Ishikawa (cell line): ENCODE measurements at regions not wholly inside any gene's neighbourhood (a gene's known extent, or its start where the extent isn't known, plus 50 kb on each side); places are given as distances from the start of the nearest gene placed in this dataset.

Experiments used
- CEBPB ChIP-seq: IDR thresholded peaks from 2 replicates; pipeline ENCODE4 v1.6.1; 2012
- CREB1 ChIP-seq: IDR thresholded peaks from 2 replicates; pipeline ENCODE4 v1.6.1; 2012; ENCODE audit warnings: low read depth
- EGR1 ChIP-seq: IDR thresholded peaks from 2 replicates; pipeline ENCODE4 v1.6.1; 2012
- EP300 ChIP-seq: IDR thresholded peaks from 2 replicates; pipeline ENCODE4 v1.6.1; 2012; ENCODE audit warnings: borderline replicate concordance
- FOXM1 ChIP-seq: IDR thresholded peaks from 2 replicates; pipeline ENCODE4 v1.6.1; 2012; ENCODE audit warnings: low read depth, borderline replicate concordance
- NFIC ChIP-seq: IDR thresholded peaks from 2 replicates; pipeline ENCODE4 v1.6.1; 2012
- RAD21 ChIP-seq: IDR thresholded peaks from 2 replicates; pipeline ENCODE4 v1.6.1; 2012; ENCODE audit warnings: low read depth
- REST ChIP-seq: IDR thresholded peaks from 2 replicates; pipeline ENCODE4 v1.6.1; 2012; ENCODE audit warnings: low read depth, mild to moderate bottlenecking
- TAF1 ChIP-seq: IDR thresholded peaks from 2 replicates; pipeline ENCODE4 v1.6.1; 2012; ENCODE audit warnings: low read depth, mild to moderate bottlenecking
- TCF12 ChIP-seq: IDR thresholded peaks from 2 replicates; pipeline ENCODE4 v1.6.1; 2012; ENCODE audit warnings: low read depth
- TEAD4 ChIP-seq: IDR thresholded peaks from 2 replicates; pipeline ENCODE4 v1.6.1; 2012
- YY1 ChIP-seq: IDR thresholded peaks from 2 replicates; pipeline ENCODE4 v1.6.1; 2012; ENCODE audit warnings: low read depth
- ZBTB7A ChIP-seq: IDR thresholded peaks from 2 replicates; pipeline ENCODE4 v1.6.1; 2012; ENCODE audit warnings: low read depth
- TF ChIP-seq, protein P1 (sequence below): IDR thresholded peaks from 2 replicates; pipeline ENCODE4 v1.6.1; 2012
- TF ChIP-seq, protein P2 (sequence below): IDR thresholded peaks from 2 replicates; pipeline ENCODE4 v1.6.1; 2012

DNA sequence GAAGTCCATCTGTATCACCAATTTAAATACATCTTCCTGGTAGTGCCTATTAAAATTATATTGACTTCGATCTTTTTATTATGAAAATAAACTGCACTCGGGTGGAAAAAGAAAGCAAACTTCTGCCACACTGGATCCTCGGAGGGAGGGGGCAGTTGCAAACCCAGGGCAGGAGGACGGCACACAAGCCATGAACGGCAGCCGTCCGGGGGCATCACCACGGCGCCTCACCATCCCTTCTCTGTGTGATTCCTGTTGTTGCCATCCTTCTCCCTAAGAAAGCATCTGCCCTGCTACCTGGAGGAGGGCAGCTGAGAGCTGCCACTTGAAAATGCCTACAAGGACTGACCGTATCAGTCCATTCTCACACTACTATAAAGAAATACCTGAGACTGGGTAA lies 53.9 kb upstream of the ENPP7 start:
- TF ChIP-seq YY1 (no peak), TEAD4 (no peak), EGR1 (no peak), TAF1 (no peak), TCF12 (no peak), CEBPB (no peak), ZBTB7A (no peak), RAD21 (no peak), REST (no peak), NFIC (no peak), CREB1 (no peak), EP300 (no peak), FOXM1 (no peak)
- TF ChIP-seq, protein P1, sequence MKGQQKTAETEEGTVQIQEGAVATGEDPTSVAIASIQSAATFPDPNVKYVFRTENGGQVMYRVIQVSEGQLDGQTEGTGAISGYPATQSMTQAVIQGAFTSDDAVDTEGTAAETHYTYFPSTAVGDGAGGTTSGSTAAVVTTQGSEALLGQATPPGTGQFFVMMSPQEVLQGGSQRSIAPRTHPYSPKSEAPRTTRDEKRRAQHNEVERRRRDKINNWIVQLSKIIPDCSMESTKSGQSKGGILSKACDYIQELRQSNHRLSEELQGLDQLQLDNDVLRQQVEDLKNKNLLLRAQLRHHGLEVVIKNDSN: no peak
- TF ChIP-seq, protein P2, sequence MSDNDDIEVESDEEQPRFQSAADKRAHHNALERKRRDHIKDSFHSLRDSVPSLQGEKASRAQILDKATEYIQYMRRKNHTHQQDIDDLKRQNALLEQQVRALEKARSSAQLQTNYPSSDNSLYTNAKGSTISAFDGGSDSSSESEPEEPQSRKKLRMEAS: no peak

DNA sequence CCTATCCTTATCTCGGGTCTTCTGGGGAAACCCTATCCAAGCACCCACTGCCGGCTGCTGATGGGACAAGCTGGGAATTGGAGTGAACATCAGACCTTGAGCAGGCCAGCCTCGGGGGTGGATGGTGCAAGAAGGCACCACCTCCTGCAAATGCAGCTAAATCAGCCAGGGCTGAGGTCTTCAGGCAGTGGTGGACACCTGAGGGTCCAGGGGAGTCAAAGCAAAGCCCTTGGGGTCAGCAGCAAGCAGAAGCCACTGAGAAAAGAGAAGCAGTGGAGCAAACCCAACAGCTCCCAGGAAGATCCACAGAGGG lies 55.4 kb upstream of the ENPP7 start:
- TF ChIP-seq TAF1 (no peak), TCF12 (no peak), FOXM1 (no peak), NFIC (no peak), EP300 (no peak), RAD21 (no peak), CEBPB (no peak)

GRCh38 chr17:79674506-79675412 lies 56.0 kb upstream of the ENPP7 start:
- no peak for TF ChIP-seq FOXM1
- no peak for TF ChIP-seq ZBTB7A
- TF ChIP-seq CREB1: no peak
- TF ChIP-seq TAF1: no peak
- no peak for TF ChIP-seq EGR1

DNA sequence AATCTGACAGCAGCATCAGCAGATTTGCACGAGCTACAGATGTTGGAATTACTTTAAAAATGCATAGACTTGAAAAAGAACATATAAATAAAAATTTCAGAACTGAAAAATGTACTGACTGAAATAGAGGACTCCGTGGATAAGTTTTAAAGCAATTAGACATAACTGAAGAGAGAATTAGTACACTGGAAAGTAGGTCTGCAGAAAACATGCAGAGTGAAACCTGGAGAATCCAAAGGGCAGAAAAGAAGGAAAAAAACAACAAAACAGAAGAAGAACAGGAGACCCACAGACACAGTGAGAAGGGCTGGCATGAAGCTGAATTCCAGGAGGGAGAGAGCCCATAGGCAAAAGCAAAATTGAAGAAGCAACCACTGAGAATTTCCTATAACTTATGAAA lies 57.2 kb upstream of the ENPP7 start:
- TF ChIP-seq REST (no peak), YY1 (no peak), CREB1 (no peak), ZBTB7A (no peak), FOXM1 (no peak), EGR1 (no peak), TAF1 (no peak), TEAD4 (no peak), RAD21 (no peak), EP300 (no peak), TCF12 (no peak), CEBPB (no peak), NFIC (no peak)
- TF ChIP-seq, protein P2: no peak
- TF ChIP-seq, protein P1: no peak

GRCh38 chr17:79672496-79672895 lies 58.2 kb upstream of the ENPP7 start:
- TF ChIP-seq TEAD4 (no peak), CEBPB (no peak)

- no peak for TF ChIP-seq CEBPB
- no peak for TF ChIP-seq NFIC
- TF ChIP-seq ZBTB7A: no peak
- TF ChIP-seq EP300: no peak
- TF ChIP-seq FOXM1: no peak
- TF ChIP-seq, protein P2: no peak
- no peak for TF ChIP-seq RAD21
- no peak for TF ChIP-seq REST
- TF ChIP-seq CREB1: no peak
- no peak for TF ChIP-seq TCF12
- no peak for TF ChIP-seq YY1
- no peak for TF ChIP-seq TEAD4
- TF ChIP-seq, protein P1: no peak
- TF ChIP-seq TAF1: no peak
- no peak for TF ChIP-seq EGR1
These were observed 59.6 kb upstream of the ENPP7 start for GRCh38 chr17:79671085-79671694.
